ENCODE measurements at regions not wholly inside any gene's neighbourhood (a gene's known extent, or its start where the extent isn't known, plus 50 kb on each side); places are given as distances from the start of the nearest gene placed in this dataset.

GRCh38 chr1:222124602-222125001, 382.7 kb upstream of the DUSP10 start:
- Histone ChIP-seq H3F3A (ENCODE audit: insufficient read depth, low read length) (no peaks in the 10 kb centered on the region), H3K4me3 (ENCODE audit: low read length) (no peak overlapping the region), H3K9ac (ENCODE audit: low read length) (no peak overlapping the region), H3K27ac (ENCODE audit: low read length) (no peak overlapping the region), H3K9me3 (replicated peaks; ENCODE audit: insufficient read depth, low read length) (no peaks in the 10 kb centered on the region), H4K20me1 (ENCODE audit: insufficient read depth, low read length) (no peaks in the 10 kb centered on the region), H3K9me2 (replicated peaks; ENCODE audit: insufficient read depth, low read length) (no peaks in the 10 kb centered on the region), H3K4me1 (ENCODE audit: low read length) (no peaks in the 10 kb centered on the region), H3K79me2 (ENCODE audit: low read length) (no peaks in the 10 kb centered on the region), H3K27me3 (replicated peaks; ENCODE audit: insufficient read depth, low read length) (no peaks in the 10 kb centered on the region), H3K4me2 (ENCODE audit: low read depth, low read length) (no peak overlapping the region), H2AFZ (ENCODE audit: low read length) (no peak overlapping the region), H3K36me3 (replicated peaks; ENCODE audit: insufficient read depth, low read length) (no peaks in the 10 kb centered on the region)
- TF ChIP-seq CTCF (IDR thresholded peaks at IDR 0.05; ENCODE audit: low read length) (peak; percentile 20; the same call in 1 of the 2 replicates), EZH2phosphoT487 (IDR thresholded peaks at IDR 0.05; ENCODE audit: low read length) (no peak)
- DNase-seq = no peak

GRCh38 chr1:222123111-222123510, 381.2 kb upstream of the DUSP10 start:
- Histone ChIP-seq H2AFZ (ENCODE audit: low read length) (no peak overlapping the region), H3K9ac (ENCODE audit: low read length) (no peak overlapping the region), H3K4me3 (ENCODE audit: low read length) (no peak overlapping the region), H4K20me1 (ENCODE audit: insufficient read depth, low read length) (no peaks in the 10 kb centered on the region), H3K9me3 (replicated peaks; ENCODE audit: insufficient read depth, low read length) (no peaks in the 10 kb centered on the region), H3K27ac (ENCODE audit: low read length) (no peak overlapping the region), H3K9me2 (replicated peaks; ENCODE audit: insufficient read depth, low read length) (no peaks in the 10 kb centered on the region), H3K79me2 (ENCODE audit: low read length) (no peaks in the 10 kb centered on the region), H3K27me3 (replicated peaks; ENCODE audit: insufficient read depth, low read length) (no peaks in the 10 kb centered on the region), H3K4me1 (ENCODE audit: low read length) (no peaks in the 10 kb centered on the region), H3K4me2 (ENCODE audit: low read depth, low read length) (no peak overlapping the region), H3K36me3 (replicated peaks; ENCODE audit: insufficient read depth, low read length) (no peaks in the 10 kb centered on the region), H3F3A (ENCODE audit: insufficient read depth, low read length) (no peaks in the 10 kb centered on the region)
- TF ChIP-seq CTCF (IDR thresholded peaks at IDR 0.05; ENCODE audit: low read length) (no peak), EZH2 (optimal IDR thresholded peaks at IDR 0.05; ENCODE audit: low read depth, low read length) (no peak), EZH2phosphoT487 (IDR thresholded peaks at IDR 0.05; ENCODE audit: low read length) (no peak)
- DNase-seq = no peak

- no peaks in the 10 kb centered on the region for H3K27me3 ChIP-seq (replicated peaks; ENCODE audit: insufficient read depth, low read length)
- no peaks in the 10 kb centered on the region for H3K36me3 ChIP-seq (replicated peaks; ENCODE audit: insufficient read depth, low read length)
- H3K4me1 ChIP-seq (ENCODE audit: low read length) = no peaks in the 10 kb centered on the region
- H3K79me2 ChIP-seq (ENCODE audit: low read length) = no peaks in the 10 kb centered on the region
- H3F3A ChIP-seq (ENCODE audit: insufficient read depth, low read length) = no peaks in the 10 kb centered on the region
- no peaks in the 10 kb centered on the region for H3K9me2 ChIP-seq (replicated peaks; ENCODE audit: insufficient read depth, low read length)
- no peak overlapping the region for H3K9ac ChIP-seq (ENCODE audit: low read length)
- H3K9me3 ChIP-seq (replicated peaks; ENCODE audit: insufficient read depth, low read length) = no peaks in the 10 kb centered on the region
- TF ChIP-seq EZH2 (optimal IDR thresholded peaks at IDR 0.05; ENCODE audit: low read depth, low read length) = no peak
- no peak for TF ChIP-seq EZH2phosphoT487 (IDR thresholded peaks at IDR 0.05; ENCODE audit: low read length)
- no peak for TF ChIP-seq CTCF (IDR thresholded peaks at IDR 0.05; ENCODE audit: low read length)
- H4K20me1 ChIP-seq (ENCODE audit: insufficient read depth, low read length) = no peaks in the 10 kb centered on the region
- no peak overlapping the region for H3K4me3 ChIP-seq (ENCODE audit: low read length)
- no peak for DNase-seq
- H3K27ac ChIP-seq (ENCODE audit: low read length) = no peak overlapping the region
- no peak overlapping the region for H3K4me2 ChIP-seq (ENCODE audit: low read depth, low read length)
- H2AFZ ChIP-seq (ENCODE audit: low read length) = no peak overlapping the region
These were observed 375.9 kb upstream of the DUSP10 start for GRCh38 chr1:222117809-222118208.
